ENCODE measurements at regions not wholly inside any gene's neighbourhood (a gene's known extent, or its start where the extent isn't known, plus 50 kb on each side); places are given as distances from the start of the nearest gene placed in this dataset.

DNA sequence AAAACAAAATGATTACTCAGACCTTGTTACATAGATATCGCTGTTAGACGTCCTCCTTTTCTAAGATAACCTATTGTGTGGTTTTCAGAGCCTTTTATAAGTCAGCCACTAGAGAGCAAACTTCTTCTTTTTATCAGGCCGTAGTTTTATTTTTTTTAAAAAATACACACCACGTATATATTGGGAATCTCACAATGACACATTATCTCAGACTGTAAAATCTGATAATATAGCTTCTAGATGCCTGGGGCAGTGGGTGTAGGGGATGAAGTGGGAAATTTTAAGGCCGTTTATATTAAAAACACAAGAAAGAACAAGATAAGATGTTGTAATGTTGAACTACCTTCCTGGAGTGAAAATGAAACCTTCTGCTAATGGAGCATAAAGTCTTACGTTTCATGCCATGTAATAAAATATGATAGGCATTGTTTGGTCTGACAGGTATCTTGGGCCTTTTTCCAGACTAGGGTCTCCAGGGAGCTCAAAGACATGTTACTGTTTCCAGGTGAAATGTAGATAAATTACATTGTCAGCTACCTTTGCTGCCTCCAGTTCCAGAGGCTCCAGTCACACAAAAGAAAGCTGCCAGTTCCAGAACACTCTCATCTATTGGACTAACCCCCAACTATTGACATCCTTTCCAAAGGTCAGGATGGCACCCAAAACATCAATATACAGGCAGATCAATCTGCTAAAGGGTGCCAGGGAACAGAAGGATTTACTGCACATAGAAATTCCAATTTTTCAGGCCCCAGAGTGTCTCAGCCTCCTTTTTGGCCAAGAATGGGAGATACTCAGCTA, 130.2 kb upstream of the AKIRIN2 start:
- TF ChIP-seq, protein P1, sequence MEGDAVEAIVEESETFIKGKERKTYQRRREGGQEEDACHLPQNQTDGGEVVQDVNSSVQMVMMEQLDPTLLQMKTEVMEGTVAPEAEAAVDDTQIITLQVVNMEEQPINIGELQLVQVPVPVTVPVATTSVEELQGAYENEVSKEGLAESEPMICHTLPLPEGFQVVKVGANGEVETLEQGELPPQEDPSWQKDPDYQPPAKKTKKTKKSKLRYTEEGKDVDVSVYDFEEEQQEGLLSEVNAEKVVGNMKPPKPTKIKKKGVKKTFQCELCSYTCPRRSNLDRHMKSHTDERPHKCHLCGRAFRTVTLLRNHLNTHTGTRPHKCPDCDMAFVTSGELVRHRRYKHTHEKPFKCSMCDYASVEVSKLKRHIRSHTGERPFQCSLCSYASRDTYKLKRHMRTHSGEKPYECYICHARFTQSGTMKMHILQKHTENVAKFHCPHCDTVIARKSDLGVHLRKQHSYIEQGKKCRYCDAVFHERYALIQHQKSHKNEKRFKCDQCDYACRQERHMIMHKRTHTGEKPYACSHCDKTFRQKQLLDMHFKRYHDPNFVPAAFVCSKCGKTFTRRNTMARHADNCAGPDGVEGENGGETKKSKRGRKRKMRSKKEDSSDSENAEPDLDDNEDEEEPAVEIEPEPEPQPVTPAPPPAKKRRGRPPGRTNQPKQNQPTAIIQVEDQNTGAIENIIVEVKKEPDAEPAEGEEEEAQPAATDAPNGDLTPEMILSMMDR (IDR thresholded peaks at IDR 0.05), result peak; percentile 21; the same call in 1 of the 2 replicates
- no peak for TF ChIP-seq ZFX (IDR thresholded peaks at IDR 0.05; ENCODE audit: borderline replicate concordance)
